Mesenchymal stem cell (in vitro differentiated cells and primary cell): ENCODE measurements at regions not wholly inside any gene's neighbourhood (a gene's known extent, or its start where the extent isn't known, plus 50 kb on each side); places are given as distances from the start of the nearest gene placed in this dataset.

Experiments used
- DNase-seq: peaks from one replicate; pipeline ENCODE4 v3.0.0-alpha.2; 2013
- H2AFZ ChIP-seq: one replicate; pipeline ENCODE4 v1.6.1; 2013; ENCODE audit warnings: low read depth, mild to moderate bottlenecking, control low read depth, inconsistent platforms, low read length, moderate library complexity
- H2AK5ac ChIP-seq: 2 replicates; pipeline ENCODE4 v1.6.1; 2013; ENCODE audit warnings: low read length, moderate library complexity, mild to moderate bottlenecking, inconsistent platforms; ENCODE audit not compliant: severe bottlenecking
- H2BK120ac ChIP-seq: one replicate; pipeline ENCODE4 v1.6.1; 2013; ENCODE audit warnings: low read depth, mild to moderate bottlenecking, inconsistent platforms, low read length, moderate library complexity
- H2BK12ac ChIP-seq, 2 experiments: one replicate each; pipeline ENCODE4 v1.6.1; 2013; ENCODE audit warnings: inconsistent platforms in 2 of 2, low read length in 2 of 2, mild to moderate bottlenecking in 2 of 2, moderate library complexity in 2 of 2, control low read depth in 1 of 2
- H2BK15ac ChIP-seq: one replicate; pipeline ENCODE4 v1.6.1; 2013; ENCODE audit warnings: mild to moderate bottlenecking, low read depth, inconsistent platforms; ENCODE audit not compliant: poor library complexity, severe bottlenecking
- H2BK5ac ChIP-seq: 2 replicates; pipeline ENCODE4 v1.6.1; 2013; ENCODE audit warnings: low read depth, mild to moderate bottlenecking, low read length, control low read depth, inconsistent platforms; ENCODE audit not compliant: poor library complexity, severe bottlenecking
- H3K14ac ChIP-seq, 2 experiments: one replicate each; pipeline ENCODE4 v1.6.1; 2013; ENCODE audit warnings: inconsistent platforms in 2 of 2, low read length in 2 of 2, control low read depth in 1 of 2, mild to moderate bottlenecking in 1 of 2, moderate library complexity in 1 of 2
- H3K18ac ChIP-seq, 2 experiments: one replicate each; pipeline ENCODE4 v1.6.1; 2013; ENCODE audit warnings: inconsistent platforms in 2 of 2, low read length in 2 of 2, control low read depth in 1 of 2, low read depth in 1 of 2, mild to moderate bottlenecking in 1 of 2
- H3K23ac ChIP-seq, 2 experiments: one replicate each; pipeline ENCODE4 v1.6.1; 2013; ENCODE audit warnings: inconsistent platforms in 2 of 2, low read length in 2 of 2, mild to moderate bottlenecking in 2 of 2, moderate library complexity in 2 of 2, control low read depth in 1 of 2
- H3K27ac ChIP-seq: 2 replicates; pipeline ENCODE4 v1.5.1; 2013; ENCODE audit warnings: mild to moderate bottlenecking, moderate library complexity, low read length, control low read depth, inconsistent platforms; ENCODE audit not compliant: poor library complexity, severe bottlenecking
- H3K27me3 ChIP-seq, 2 experiments: 2 replicates each; pipeline versions ENCODE4 v1.6.1 to v1.7.0; 2013; ENCODE audit warnings: low read length in 2 of 2, mild to moderate bottlenecking in 2 of 2, moderate library complexity in 2 of 2, control low read depth in 1 of 2, inconsistent platforms in 1 of 2; ENCODE audit not compliant: control insufficient read depth in 1 of 2, insufficient read depth in 1 of 2
- H3K36me3 ChIP-seq, 2 experiments: 2 replicates each; pipeline versions ENCODE4 v1.6.1 to v1.7.0; 2013; ENCODE audit warnings: low read length in 2 of 2, control low read depth in 1 of 2, inconsistent platforms in 1 of 2, low read depth in 1 of 2, mild to moderate bottlenecking in 1 of 2; ENCODE audit not compliant: insufficient read depth in 2 of 2, control insufficient read depth in 1 of 2
- H3K4ac ChIP-seq, 2 experiments: one replicate each; pipeline ENCODE4 v1.6.1; 2013; ENCODE audit warnings: inconsistent platforms in 2 of 2, low read length in 2 of 2, mild to moderate bottlenecking in 2 of 2, moderate library complexity in 2 of 2, control low read depth in 1 of 2, low read depth in 1 of 2
- H3K4me1 ChIP-seq: 2 replicates; pipeline ENCODE4 v1.6.1; 2013; ENCODE audit warnings: low read depth, low read length, control low read depth; ENCODE audit not compliant: control insufficient read depth, insufficient read depth
- H3K4me2 ChIP-seq: 2 replicates; pipeline ENCODE4 v1.6.1; 2013; ENCODE audit warnings: low read length, mild to moderate bottlenecking, inconsistent platforms; ENCODE audit not compliant: poor library complexity, severe bottlenecking
- H3K4me3 ChIP-seq, 2 experiments: 2 replicates each; pipeline versions ENCODE4 v1.5.1 to v1.7.0; 2013; ENCODE audit warnings: low read length in 2 of 2, mild to moderate bottlenecking in 2 of 2, control low read depth in 1 of 2, low read depth in 1 of 2; ENCODE audit not compliant: insufficient read depth in 1 of 2
- H3K79me1 ChIP-seq: replicated peaks from 2 replicates; pipeline ENCODE4 v1.6.1; 2013; ENCODE audit warnings: mild to moderate bottlenecking, control low read depth, low read length, inconsistent platforms; ENCODE audit not compliant: poor library complexity, severe bottlenecking
- H3K9ac ChIP-seq: 2 replicates; pipeline ENCODE4 v1.7.0; 2013; ENCODE audit warnings: mild to moderate bottlenecking, low read length, moderate library complexity
- H3K9me3 ChIP-seq: 2 replicates; pipeline ENCODE4 v1.7.0; 2013; ENCODE audit warnings: mild to moderate bottlenecking, low read length; ENCODE audit not compliant: control insufficient read depth
- H4K8ac ChIP-seq: one replicate; pipeline ENCODE4 v1.6.1; 2013; ENCODE audit warnings: inconsistent platforms, mild to moderate bottlenecking, low read length, moderate library complexity
- H4K91ac ChIP-seq: one replicate; pipeline ENCODE4 v1.6.1; 2013; ENCODE audit warnings: mild to moderate bottlenecking, low read length, inconsistent platforms
- WGBS: methylation state at CpG from one replicate; pipeline ENCODE4 v1.1.7; 2013; ENCODE audit warnings: mixed read lengths; 5-methylcytosine and 5-hydroxymethylcytosine counted together

DNA sequence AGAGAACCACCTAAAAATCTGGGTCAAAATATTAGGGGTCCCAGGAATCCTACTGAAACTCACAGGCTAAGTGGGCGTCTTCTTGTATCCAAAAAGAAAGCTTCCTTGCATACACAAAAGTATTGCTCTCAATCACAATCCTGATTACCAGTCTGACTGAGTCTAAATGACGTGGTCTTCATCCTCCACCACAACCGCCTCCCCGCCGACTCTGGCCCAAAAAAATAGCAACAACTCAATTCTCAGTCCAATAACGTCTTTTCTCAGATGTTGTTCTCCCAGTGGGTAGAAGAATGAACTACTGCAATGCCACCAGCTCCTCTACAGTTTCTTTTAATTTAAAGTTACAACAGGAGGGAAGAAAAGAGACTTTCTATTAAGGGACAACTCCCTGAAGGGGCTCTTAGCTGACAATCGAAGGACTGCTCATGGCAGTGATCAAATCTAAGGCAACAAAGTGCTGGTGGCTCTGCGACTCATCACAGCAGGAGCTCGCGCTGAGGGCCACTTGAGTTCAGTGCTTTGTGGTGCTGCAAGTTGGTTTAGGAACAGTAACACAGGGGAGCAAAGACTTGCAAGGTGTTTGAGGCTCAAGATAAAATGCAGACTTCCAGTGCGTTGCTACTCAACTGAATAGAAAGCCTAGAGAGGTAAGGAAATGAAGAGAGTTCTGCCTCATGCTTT lies 394.1 kb downstream of the BCAT1 start:
- Histone ChIP-seq H3K9ac (no peak overlapping the region), H3K14ac (no peak overlapping the region), H3K4me1 (no peaks in the 10 kb centered on the region), H2AFZ (no peak overlapping the region), H3K36me3 (no peaks in the 10 kb centered on the region), H2AK5ac (no peak overlapping the region), H4K91ac (no peak overlapping the region), H3K9me3 (no peaks in the 10 kb centered on the region), H3K23ac (no peak overlapping the region), H3K27me3 (no peaks in the 10 kb centered on the region), H3K4me3 (no peak overlapping the region), H2BK120ac (no peak overlapping the region), H4K8ac (no peak overlapping the region), H3K79me1 (peaks cover 22% of the 10 kb centered on the region), H2BK5ac (no peak overlapping the region), H2BK12ac (peak overlapping the region in 1 of 2 experiments; percentile 19), H3K4ac (no peak overlapping the region), H3K4me2 (no peak overlapping the region), H3K18ac (no peak overlapping the region), H2BK15ac (no peak overlapping the region), H3K27ac (no peak overlapping the region)
- no peak for DNase-seq
- WGBS: 86% methylated on average over 10 of the region's 11 CpGs

DNA sequence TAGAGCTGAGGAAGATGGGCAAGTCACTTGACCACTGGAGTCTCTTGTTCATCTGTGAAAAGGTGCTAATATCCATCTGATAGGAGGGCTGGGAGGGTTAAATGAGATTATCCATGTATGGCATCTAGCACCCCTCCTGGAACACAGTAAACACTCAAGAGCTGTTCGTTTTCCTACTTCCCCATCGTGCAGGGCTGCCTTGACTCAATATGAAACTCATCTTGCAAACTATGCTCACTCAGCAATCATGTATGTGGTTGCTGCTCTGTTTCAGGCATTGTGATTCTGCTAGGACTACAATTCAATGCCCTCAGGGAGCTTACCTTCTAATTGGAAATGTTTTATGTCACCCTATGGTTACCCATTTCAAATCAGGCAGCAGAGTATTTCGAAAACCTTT lies 395.6 kb downstream of the BCAT1 start:
- H3K4me2 ChIP-seq: no peak overlapping the region
- H3K23ac ChIP-seq: no peak overlapping the region
- H3K4me1 ChIP-seq: no peaks in the 10 kb centered on the region
- H2BK5ac ChIP-seq: no peak overlapping the region
- peaks cover 25% of the 10 kb centered on the region for H3K79me1 ChIP-seq
- no peak overlapping the region for H2BK120ac ChIP-seq
- no peak overlapping the region for H3K9ac ChIP-seq
- H4K91ac ChIP-seq: no peak overlapping the region
- no peak for DNase-seq
- no peak overlapping the region for H3K27ac ChIP-seq
- no peak overlapping the region for H3K14ac ChIP-seq
- H2BK12ac ChIP-seq: no peak overlapping the region
- H2AK5ac ChIP-seq: no peak overlapping the region
- no peak overlapping the region for H3K18ac ChIP-seq
- no peaks in the 10 kb centered on the region for H3K36me3 ChIP-seq
- H3K4me3 ChIP-seq: no peak overlapping the region
- H2BK15ac ChIP-seq: no peak overlapping the region
- no peaks in the 10 kb centered on the region for H3K9me3 ChIP-seq
- no peak overlapping the region for H3K4ac ChIP-seq
- no peak overlapping the region for H2AFZ ChIP-seq
- 100% methylated on average over 3 of the region's 3 CpGs for WGBS
- H4K8ac ChIP-seq: no peak overlapping the region
- H3K27me3 ChIP-seq: no peaks in the 10 kb centered on the region

DNA sequence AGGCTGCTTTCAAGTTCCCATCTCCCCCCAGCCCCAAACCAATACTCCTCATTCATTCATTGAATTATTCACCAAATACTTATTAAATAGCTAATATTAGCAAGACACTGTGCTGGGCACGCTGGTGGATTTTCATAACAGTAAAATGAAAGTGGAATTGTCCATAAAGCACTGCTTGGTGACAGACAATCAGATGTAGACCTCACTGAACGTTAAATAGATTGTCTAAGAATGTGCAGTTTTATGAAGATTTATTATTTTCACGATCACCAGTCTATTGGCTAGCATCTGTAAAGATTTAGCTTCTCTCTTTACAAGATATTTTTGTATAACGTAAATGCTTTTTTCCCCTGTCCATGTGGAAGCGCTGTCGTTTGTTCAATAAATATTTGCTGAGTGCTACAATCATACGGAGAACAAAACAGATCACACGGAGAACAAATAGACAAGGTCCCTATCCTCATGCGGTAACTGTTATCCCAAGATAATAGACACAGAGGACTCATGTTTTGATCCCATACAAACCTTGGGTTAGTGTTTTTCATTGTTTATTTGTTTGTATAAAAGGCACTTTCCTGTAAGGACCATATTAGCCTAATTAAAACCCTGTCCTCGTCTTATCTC lies 397.6 kb downstream of the BCAT1 start:
- no peak overlapping the region for H3K4me2 ChIP-seq
- H3K36me3 ChIP-seq: no peaks in the 10 kb centered on the region
- H3K9ac ChIP-seq: peak overlapping the region; percentile 77
- no peaks in the 10 kb centered on the region for H3K27me3 ChIP-seq
- WGBS: 80% methylated on average over 10 of the region's 10 CpGs
- H4K91ac ChIP-seq: no peak overlapping the region
- H3K23ac ChIP-seq: no peak overlapping the region
- no peak overlapping the region for H2BK120ac ChIP-seq
- no peak overlapping the region for H3K27ac ChIP-seq
- H4K8ac ChIP-seq: no peak overlapping the region
- no peaks in the 10 kb centered on the region for H3K9me3 ChIP-seq
- H3K4ac ChIP-seq: no peak overlapping the region
- no peak overlapping the region for H3K18ac ChIP-seq
- no peak for DNase-seq
- no peak overlapping the region for H3K14ac ChIP-seq
- peak overlapping the region in 1 of 2 experiments; percentile 68 for H3K4me3 ChIP-seq
- H3K4me1 ChIP-seq: no peaks in the 10 kb centered on the region
- peaks cover 24% of the 10 kb centered on the region for H3K79me1 ChIP-seq
- no peak overlapping the region for H2BK15ac ChIP-seq
- H2BK5ac ChIP-seq: no peak overlapping the region
- no peak overlapping the region for H2AK5ac ChIP-seq
- H2AFZ ChIP-seq: no peak overlapping the region
- no peak overlapping the region for H2BK12ac ChIP-seq

DNA sequence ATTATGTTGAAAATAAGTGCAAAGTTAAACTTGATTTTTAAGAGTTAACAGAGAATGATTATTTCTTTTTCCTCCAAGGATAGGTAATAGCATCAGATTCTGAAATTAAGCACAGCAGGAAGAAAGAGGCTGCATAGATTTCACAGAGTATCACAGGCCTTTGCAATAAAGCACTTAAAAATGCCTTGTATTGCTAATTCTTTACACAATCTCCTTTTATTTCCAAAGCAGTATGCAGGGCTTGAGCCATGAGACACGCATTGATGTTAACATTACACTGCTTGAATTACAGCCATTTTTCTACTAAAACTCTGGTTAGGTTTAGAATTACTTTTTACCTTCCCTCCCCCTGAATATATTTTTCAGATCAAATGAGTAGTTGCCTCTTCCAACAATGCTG lies 398.3 kb downstream of the BCAT1 start:
- H4K8ac ChIP-seq: no peak overlapping the region
- H2BK120ac ChIP-seq: no peak overlapping the region
- H3K14ac ChIP-seq: no peak overlapping the region
- no peaks in the 10 kb centered on the region for H3K27me3 ChIP-seq
- H3K4me1 ChIP-seq: no peaks in the 10 kb centered on the region
- WGBS: 92% methylated on average over 1 of the region's 1 CpG
- no peak for DNase-seq
- H3K9ac ChIP-seq: peak overlapping the region; percentile 77
- peak overlapping the region in 1 of 2 experiments; percentile 68 for H3K4me3 ChIP-seq
- no peak overlapping the region for H3K27ac ChIP-seq
- no peaks in the 10 kb centered on the region for H3K36me3 ChIP-seq
- no peak overlapping the region for H3K4ac ChIP-seq
- H3K18ac ChIP-seq: no peak overlapping the region
- H2AFZ ChIP-seq: no peak overlapping the region
- no peak overlapping the region for H3K4me2 ChIP-seq
- H2BK5ac ChIP-seq: no peak overlapping the region
- no peak overlapping the region for H2BK12ac ChIP-seq
- H4K91ac ChIP-seq: no peak overlapping the region
- H3K9me3 ChIP-seq: no peaks in the 10 kb centered on the region
- H3K79me1 ChIP-seq: peaks cover 23% of the 10 kb centered on the region
- no peak overlapping the region for H2AK5ac ChIP-seq
- H2BK15ac ChIP-seq: no peak overlapping the region
- no peak overlapping the region for H3K23ac ChIP-seq
